Lower leg skin (tissue), 4 donors: ENCODE measurements at regions not wholly inside any gene's neighbourhood (a gene's known extent, or its start where the extent isn't known, plus 50 kb on each side); places are given as distances from the start of the nearest gene placed in this dataset.

ENCODE experiments used
- DNase-seq, 2 donors: peaks; one replicate each; pipeline ENCODE4 v3.0.0-alpha.2; 2019; ENCODE audit warnings: low spot score in 2 of 2
- H3K4me3 ChIP-seq: fragments of 200-600 bp; sonication (generic); 2 replicates; pipeline ENCODE4 v1.5.1; 2017; ENCODE audit warnings: mild to moderate bottlenecking, low read depth; ENCODE audit not compliant: poor library complexity, severe bottlenecking
- CTCF ChIP-seq, 3 donors: fragments of 450-650 bp; IDR thresholded peaks; one replicate each; pipeline ENCODE4 v1.5.1; 2016; ENCODE audit warnings: antibody characterized with exemption in 3 of 3, mild to moderate bottlenecking in 3 of 3, moderate library complexity in 2 of 3
- POLR2A ChIP-seq, 2 donors: fragments of 450-650 bp; IDR thresholded peaks; one replicate each; pipeline ENCODE4 v1.6.1; 2016 to 2017; ENCODE audit warnings: antibody characterized with exemption in 2 of 2, mild to moderate bottlenecking in 1 of 2, moderate library complexity in 1 of 2
- WGBS, 2 donors: methylation state at CpG; one replicate each; pipeline ENCODE4 v1.1.5; 2018; 5-methylcytosine and 5-hydroxymethylcytosine counted together
- intact Hi-C: fragments of 100-400 bp; cut with DNase I; formaldehyde crosslinking; loops from one replicate; pipeline ENCODE4 v1.15.0; 2023; ENCODE audit warnings: low total_unique reads

- WGBS, 2 donors, result 59 to 71% methylated on average over 6 of the region's 6 CpGs
- H3K4me3 ChIP-seq, result no peak overlapping the region
- DNase-seq, result no peak
- intact Hi-C loops, result no loop called here
- TF ChIP-seq CTCF (IDR thresholded peaks at IDR 0.05) (no peak), POLR2A (IDR thresholded peaks at IDR 0.05) (no peak)
Measured at GRCh38 chr3:103385961-103386656, 951.3 kb downstream of the ZPLD1 start.

- DNase-seq, result no peak
- WGBS, 2 donors, result 43 to 49% methylated on average over 2 of the region's 2 CpGs
- TF ChIP-seq POLR2A (IDR thresholded peaks at IDR 0.05) (no peak), CTCF (IDR thresholded peaks at IDR 0.05) (no peak)
- no peak overlapping the region for H3K4me3 ChIP-seq
- intact Hi-C loops, result no loop called here
Measured at GRCh38 chr3:103388214-103388613, 953.4 kb downstream of the ZPLD1 start.

- WGBS, 2 donors, result 78 to 87% methylated on average over 1 of the region's 1 CpG
- no peak for DNase-seq
- TF ChIP-seq CTCF (IDR thresholded peaks at IDR 0.05) (no peak), POLR2A (IDR thresholded peaks at IDR 0.05) (no peak)
- no peak overlapping the region for H3K4me3 ChIP-seq
- intact Hi-C loops, result no loop called here
Measured at GRCh38 chr3:103389356-103389755, 954.5 kb downstream of the ZPLD1 start.

- no peak for DNase-seq
- no peak for TF ChIP-seq CTCF (IDR thresholded peaks at IDR 0.05)
- TF ChIP-seq POLR2A (IDR thresholded peaks at IDR 0.05), result no peak
- intact Hi-C loops, result no loop called here
- 62 to 71% methylated on average over 4 of the region's 4 CpGs for WGBS, 2 donors
- no peak overlapping the region for H3K4me3 ChIP-seq
Measured at GRCh38 chr3:103393395-103394186, 958.8 kb downstream of the ZPLD1 start.

GRCh38 chr3:103403191-103403590 is 968.4 kb downstream of the ZPLD1 start:
- TF ChIP-seq POLR2A (IDR thresholded peaks at IDR 0.05), result no peak
- no peak for TF ChIP-seq CTCF (IDR thresholded peaks at IDR 0.05)
- 77 to 90% methylated on average over 2 of the region's 2 CpGs for WGBS, 2 donors
- H3K4me3 ChIP-seq, result no peak overlapping the region
- intact Hi-C loops, result no loop called here
- no peak for DNase-seq
